Omental fat pad (tissue), 3 donors: ENCODE measurements at regions not wholly inside any gene's neighbourhood (a gene's known extent, or its start where the extent isn't known, plus 50 kb on each side); places are given as distances from the start of the nearest gene placed in this dataset.

Experiments used
- ATAC-seq: fragments of 150-250 bp; one replicate; pipeline ENCODE4 v1.9.1; 2016; ENCODE audit warnings: mild to moderate bottlenecking, moderate library complexity; ENCODE audit not compliant: low FRiP score
- DNase-seq: peaks from one replicate; pipeline ENCODE4 v3.0.0-alpha.2; 2019; ENCODE audit warnings: low spot score
- TF ChIP-seq, protein P1 (sequence below), 3 donors: fragments of 450-650 bp; IDR thresholded peaks; one replicate each; pipeline ENCODE4 v1.5.1; 2016 to 2017; ENCODE audit warnings: antibody characterized with exemption in 3 of 3, mild to moderate bottlenecking in 3 of 3, moderate library complexity in 2 of 3

DNA sequence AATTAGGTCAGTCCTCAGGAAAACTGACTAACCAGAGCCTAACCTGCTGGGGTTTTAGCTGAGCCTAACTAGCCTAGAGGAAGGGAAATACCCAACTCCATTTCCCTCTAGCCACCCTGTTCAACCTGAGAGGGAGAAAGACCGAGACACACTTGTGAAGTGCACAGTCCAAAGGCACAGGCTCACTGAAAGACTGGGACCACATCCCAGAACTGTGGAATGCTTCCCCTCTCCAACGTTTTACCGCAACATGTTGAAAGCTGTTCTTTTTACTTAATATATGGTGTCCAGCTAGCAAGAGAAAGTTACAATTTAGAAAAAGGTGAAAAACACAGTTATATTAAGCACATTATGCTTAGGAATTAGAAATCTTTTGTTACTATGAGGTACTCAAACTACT is 76.8 kb upstream of the SIMC1 start:
- no peak for DNase-seq
- no peak for ATAC-seq
- TF ChIP-seq, protein P1, sequence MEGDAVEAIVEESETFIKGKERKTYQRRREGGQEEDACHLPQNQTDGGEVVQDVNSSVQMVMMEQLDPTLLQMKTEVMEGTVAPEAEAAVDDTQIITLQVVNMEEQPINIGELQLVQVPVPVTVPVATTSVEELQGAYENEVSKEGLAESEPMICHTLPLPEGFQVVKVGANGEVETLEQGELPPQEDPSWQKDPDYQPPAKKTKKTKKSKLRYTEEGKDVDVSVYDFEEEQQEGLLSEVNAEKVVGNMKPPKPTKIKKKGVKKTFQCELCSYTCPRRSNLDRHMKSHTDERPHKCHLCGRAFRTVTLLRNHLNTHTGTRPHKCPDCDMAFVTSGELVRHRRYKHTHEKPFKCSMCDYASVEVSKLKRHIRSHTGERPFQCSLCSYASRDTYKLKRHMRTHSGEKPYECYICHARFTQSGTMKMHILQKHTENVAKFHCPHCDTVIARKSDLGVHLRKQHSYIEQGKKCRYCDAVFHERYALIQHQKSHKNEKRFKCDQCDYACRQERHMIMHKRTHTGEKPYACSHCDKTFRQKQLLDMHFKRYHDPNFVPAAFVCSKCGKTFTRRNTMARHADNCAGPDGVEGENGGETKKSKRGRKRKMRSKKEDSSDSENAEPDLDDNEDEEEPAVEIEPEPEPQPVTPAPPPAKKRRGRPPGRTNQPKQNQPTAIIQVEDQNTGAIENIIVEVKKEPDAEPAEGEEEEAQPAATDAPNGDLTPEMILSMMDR (IDR thresholded peaks at IDR 0.05) = no peak

DNA sequence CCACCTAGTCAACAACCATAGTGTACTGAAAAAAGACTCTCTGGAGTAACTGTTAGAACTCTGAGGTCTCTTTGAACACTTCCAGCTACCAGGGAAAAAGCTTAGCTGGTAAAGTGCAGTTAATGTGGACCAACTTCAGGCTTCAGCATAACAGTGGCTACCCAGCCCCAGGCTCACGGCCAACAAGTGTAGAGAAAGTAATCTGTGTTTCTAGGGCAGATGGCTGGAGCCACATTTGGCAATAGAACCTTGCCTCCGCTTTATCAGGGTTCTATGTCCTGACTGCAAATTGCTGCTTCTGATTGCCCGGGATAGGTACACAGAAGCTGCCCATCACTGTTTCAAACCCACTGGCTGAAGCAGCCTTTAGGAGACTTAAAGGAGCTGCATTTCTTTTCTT is 76.0 kb upstream of the SIMC1 start:
- ATAC-seq (no peak), DNase-seq (no peak)
- TF ChIP-seq, protein P1 (IDR thresholded peaks at IDR 0.05) = no peak

DNA sequence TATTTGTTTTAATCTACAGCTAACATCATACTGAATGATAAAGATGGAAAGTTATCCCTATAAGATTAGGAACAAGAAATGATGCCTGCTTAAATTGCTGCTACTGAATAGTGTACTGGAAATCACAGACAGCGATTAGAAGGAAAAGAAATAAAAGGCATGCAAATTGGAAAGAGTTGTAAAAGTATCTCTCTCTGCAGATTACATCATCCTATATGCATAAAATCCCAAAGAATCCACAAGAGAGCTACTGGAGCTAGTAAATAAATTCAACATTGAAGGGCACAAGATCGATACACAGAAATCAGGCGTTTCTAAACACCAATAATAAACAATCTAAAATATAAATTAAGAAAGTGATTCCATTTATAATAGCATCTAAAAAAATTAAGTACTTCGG is 75.3 kb upstream of the SIMC1 start:
- TF ChIP-seq, protein P1 (IDR thresholded peaks at IDR 0.05) = no peak
- no peak for ATAC-seq
- DNase-seq = no peak

DNA sequence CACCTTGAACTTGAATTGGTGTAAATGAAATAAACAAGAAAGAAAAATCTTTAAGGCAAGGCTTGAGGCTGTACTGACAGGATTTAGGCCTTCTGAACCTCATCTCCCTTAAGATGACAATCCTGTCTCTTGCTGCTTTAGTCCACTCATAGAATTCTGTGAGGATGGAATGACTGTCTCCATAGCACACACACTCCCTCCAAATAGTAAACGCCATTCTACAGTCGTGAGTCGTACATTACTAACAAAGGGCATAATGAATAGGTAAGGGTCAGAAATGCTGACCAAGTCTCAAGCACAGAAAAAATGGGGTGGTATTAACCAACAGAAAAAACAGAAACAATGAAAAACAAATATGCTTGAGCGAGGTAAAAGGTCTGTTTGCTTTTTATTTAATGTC is 71.8 kb upstream of the SIMC1 start:
- DNase-seq = no peak
- no peak for ATAC-seq
- TF ChIP-seq, protein P1 (IDR thresholded peaks at IDR 0.05) = no peak

DNA sequence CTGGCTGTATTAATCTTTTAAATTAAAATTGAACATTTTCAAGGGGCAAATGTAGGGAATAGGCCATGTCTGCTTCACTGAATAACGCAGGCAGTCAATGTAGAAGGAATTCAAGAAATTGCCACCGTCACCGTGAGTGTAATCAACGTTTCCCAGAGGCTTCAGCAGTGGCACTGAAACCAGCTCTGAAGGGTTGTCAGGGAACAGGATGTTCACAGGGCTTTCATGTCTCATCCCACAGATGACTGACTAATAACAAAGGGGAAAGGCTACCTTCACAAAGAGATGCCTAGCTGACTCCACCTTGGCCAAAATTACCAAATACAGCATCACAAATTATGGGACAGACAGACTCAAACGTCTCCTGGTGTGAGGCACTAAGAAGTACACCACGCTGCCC is 70.4 kb upstream of the SIMC1 start:
- TF ChIP-seq, protein P1 (IDR thresholded peaks at IDR 0.05) = no peak
- no peak for DNase-seq
- no peak for ATAC-seq

DNA sequence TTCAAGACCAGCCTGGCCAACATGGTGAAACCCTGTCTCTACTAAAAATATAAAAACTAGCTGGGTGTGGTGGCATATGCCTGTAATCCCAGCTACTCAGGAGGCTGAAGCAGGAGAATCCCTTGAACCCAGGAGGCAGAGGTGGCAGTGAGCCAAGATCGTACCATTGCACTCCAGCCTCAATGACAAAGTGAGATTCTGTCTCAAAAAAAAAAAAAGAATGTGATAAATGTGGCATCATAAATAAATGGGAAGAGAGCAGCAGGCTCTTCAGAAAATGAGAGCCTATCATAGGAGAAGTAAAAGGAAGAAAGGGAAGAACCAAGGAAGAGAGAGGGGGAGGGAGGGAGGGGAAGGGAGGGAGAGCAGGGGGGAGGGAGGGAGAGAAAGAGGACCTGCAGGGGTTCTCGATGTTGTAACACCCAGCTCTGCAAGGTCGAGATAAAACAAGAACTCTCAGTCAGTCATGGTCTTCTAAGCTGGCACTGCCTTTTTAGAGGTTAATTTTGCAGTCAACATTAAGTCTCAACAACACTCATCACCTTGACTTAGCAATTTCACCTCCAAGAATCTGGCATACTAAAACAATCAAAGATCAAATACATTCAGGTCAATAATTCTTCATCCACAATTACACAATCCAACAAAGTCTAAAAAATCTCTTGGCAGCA is 68.7 kb upstream of the SIMC1 start:
- TF ChIP-seq, protein P1 (IDR thresholded peaks at IDR 0.05) = no peak
- ATAC-seq = no peak
- no peak for DNase-seq

DNA sequence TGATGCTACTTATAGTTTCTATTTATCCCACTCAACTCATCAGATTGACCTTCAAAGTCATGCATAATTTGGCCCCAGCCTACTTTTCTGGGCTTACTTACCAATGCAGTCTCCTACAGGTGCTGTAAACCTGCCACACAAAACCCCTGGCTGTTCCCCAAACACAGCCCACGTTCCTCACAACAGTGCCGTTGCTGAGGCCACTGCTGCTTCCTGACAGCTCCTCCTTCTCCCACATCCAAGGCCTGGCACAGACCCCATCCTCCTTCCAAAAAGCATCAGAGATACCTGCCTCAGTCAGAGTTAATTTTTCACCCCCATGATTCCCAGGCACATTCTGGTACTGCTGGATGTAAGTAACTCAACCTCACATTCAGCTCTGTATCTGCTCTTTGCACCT is 68.1 kb upstream of the SIMC1 start:
- TF ChIP-seq, protein P1 (IDR thresholded peaks at IDR 0.05) = no peak
- DNase-seq = no peak
- ATAC-seq = no peak
